Natural killer cell (primary cell): ENCODE measurements at regions not wholly inside any gene's neighbourhood (a gene's known extent, or its start where the extent isn't known, plus 50 kb on each side); places are given as distances from the start of the nearest gene placed in this dataset.

ENCODE experiments used
- ATAC-seq, 3 donors: fragments of 150-1000 bp in 2 of 3; fragments of 200-7000 bp in 1 of 3; cut with Tn5 transposase; 1 replicate in 1 of 3; 2 replicates in 2 of 3; pipeline ENCODE4 v1.10.0; 2021; ENCODE audit warnings: mild to moderate bottlenecking in 2 of 3, moderate library complexity in 2 of 3
- DNase-seq, 2 donors: peaks; one replicate each; pipeline versions ENCODE4 v3.0.0 to v3.0.0-alpha.2; 2013 to 2021; ENCODE audit warnings: mixed read lengths in 1 of 2
- H3K27ac ChIP-seq: one replicate; pipeline ENCODE4 v1.5.1; 2013; ENCODE audit warnings: mild to moderate bottlenecking, low read length
- H3K27me3 ChIP-seq: one replicate; pipeline ENCODE4 v1.6.1; 2013; ENCODE audit warnings: low read length; ENCODE audit not compliant: control insufficient read depth, insufficient read depth
- H3K36me3 ChIP-seq: one replicate; pipeline ENCODE4 v1.6.1; 2013; ENCODE audit warnings: low read length; ENCODE audit not compliant: control insufficient read depth, insufficient read depth
- H3K4me1 ChIP-seq: one replicate; pipeline ENCODE4 v1.6.1; 2013; ENCODE audit warnings: low read length; ENCODE audit not compliant: control insufficient read depth, insufficient read depth
- H3K4me3 ChIP-seq: one replicate; pipeline ENCODE4 v1.5.1; 2013; ENCODE audit warnings: low read length
- H3K9me3 ChIP-seq: one replicate; pipeline ENCODE4 v1.6.1; 2013; ENCODE audit warnings: low read length; ENCODE audit not compliant: control insufficient read depth, insufficient read depth
- H3K27ac Mint-ChIP-seq, 2 donors: one replicate each; pipeline ENCODE4 v1.8.0; 2022; ENCODE audit warnings: mild to moderate bottlenecking in 2 of 2, mixed read lengths in 2 of 2, moderate library complexity in 1 of 2
- H3K27me3 Mint-ChIP-seq, 2 donors: one replicate each; pipeline ENCODE4 v1.8.0; 2022; ENCODE audit warnings: low read depth in 2 of 2, mixed read lengths in 2 of 2
- H3K36me3 Mint-ChIP-seq: one replicate; pipeline ENCODE4 v1.8.0; 2022; ENCODE audit warnings: mixed read lengths
- H3K4me1 Mint-ChIP-seq, 2 donors: one replicate each; pipeline ENCODE4 v1.8.0; 2022; ENCODE audit warnings: mixed read lengths in 2 of 2
- H3K4me3 Mint-ChIP-seq: one replicate; pipeline ENCODE4 v1.8.0; 2022; ENCODE audit warnings: mild to moderate bottlenecking, moderate library complexity, mixed read lengths
- H3K9me3 Mint-ChIP-seq, 2 donors: one replicate each; pipeline ENCODE4 v1.8.0; 2022; ENCODE audit warnings: mixed read lengths in 2 of 2
- CTCF ChIP-seq: fragments of 200-600 bp; IDR thresholded peaks from one replicate; pipeline ENCODE4 v1.8.0; 2022; ENCODE audit warnings: antibody characterized with exemption
- WGBS: methylation state at CpG from one replicate; pipeline ENCODE4 v1.1.7; 2013; ENCODE audit warnings: missing lambda C conversion rate; ENCODE audit not compliant: insufficient coverage; 5-methylcytosine and 5-hydroxymethylcytosine counted together
- intact Hi-C: fragments of 100-400 bp; cut with micrococcal nuclease; formaldehyde crosslinking; loops from one replicate; pipeline ENCODE4 v1.14.2; 2022

- H3K4me1 Mint-ChIP-seq, result no peaks in the 10 kb centered on the region
- H3K4me3 Mint-ChIP-seq, result no peak overlapping the region
- H3K27ac Mint-ChIP-seq, result no peak overlapping the region
- H3K27ac ChIP-seq, result no peak overlapping the region
- H3K36me3 Mint-ChIP-seq, result no peaks in the 10 kb centered on the region
- ATAC-seq (no peak), DNase-seq (no peak)
- no peak for TF ChIP-seq CTCF
- WGBS, result 83% methylated on average over 3 of the region's 3 CpGs
- H3K9me3 ChIP-seq, result no peaks in the 10 kb centered on the region
- H3K4me3 ChIP-seq, result no peak overlapping the region
- H3K27me3 ChIP-seq, result no peaks in the 10 kb centered on the region
- intact Hi-C loops, result no loop called here
- no peaks in the 10 kb centered on the region for H3K4me1 ChIP-seq
- H3K9me3 Mint-ChIP-seq, result no peaks in the 10 kb centered on the region
- peaks cover 10 to 18% of the 10 kb centered on the region in 2 donors for H3K27me3 Mint-ChIP-seq
- H3K36me3 ChIP-seq, result no peaks in the 10 kb centered on the region
Measured at GRCh38 chr1:170219163-170219562, 73.4 kb downstream of the NTMT2 start.

GRCh38 chr1:170221031-170221430 is 75.3 kb downstream of the NTMT2 start:
- TF ChIP-seq CTCF, result no peak
- Histone ChIP-seq H3K27ac (no peak overlapping the region), H3K36me3 (no peaks in the 10 kb centered on the region), H3K9me3 (no peaks in the 10 kb centered on the region), H3K4me1 (no peaks in the 10 kb centered on the region), H3K4me3 (no peak overlapping the region), H3K27me3 (no peaks in the 10 kb centered on the region)
- no peaks in the 10 kb centered on the region for H3K4me1 Mint-ChIP-seq
- 95% methylated on average over 2 of the region's 2 CpGs for WGBS
- no peaks in the 10 kb centered on the region for H3K9me3 Mint-ChIP-seq
- ATAC-seq, result no peak
- H3K27ac Mint-ChIP-seq, result no peak overlapping the region
- H3K27me3 Mint-ChIP-seq, result peaks cover 7 to 13% of the 10 kb centered on the region in 2 donors
- DNase-seq, result no peak
- H3K4me3 Mint-ChIP-seq, result no peak overlapping the region
- intact Hi-C loops, result no loop called here
- no peaks in the 10 kb centered on the region for H3K36me3 Mint-ChIP-seq

GRCh38 chr1:170221495-170221894 is 75.7 kb downstream of the NTMT2 start:
- intact Hi-C loops, result no loop called here
- Histone ChIP-seq H3K27ac (no peak overlapping the region), H3K4me3 (no peak overlapping the region), H3K36me3 (no peaks in the 10 kb centered on the region), H3K9me3 (no peaks in the 10 kb centered on the region), H3K27me3 (no peaks in the 10 kb centered on the region), H3K4me1 (no peaks in the 10 kb centered on the region)
- Mint-ChIP-seq H3K36me3 (no peaks in the 10 kb centered on the region), H3K9me3 (no peaks in the 10 kb centered on the region), H3K27me3 (peaks cover 7 to 13% of the 10 kb centered on the region in 2 donors), H3K27ac (no peak overlapping the region), H3K4me3 (no peak overlapping the region), H3K4me1 (no peaks in the 10 kb centered on the region)
- WGBS, result no CpG with 5 or more reads among the region's 2 CpGs
- no peak for TF ChIP-seq CTCF
- ATAC-seq, result no peak
- no peak for DNase-seq

GRCh38 chr1:170224469-170224868 is 78.7 kb downstream of the NTMT2 start:
- intact Hi-C loops, result no loop called here
- H3K4me3 Mint-ChIP-seq, result no peak overlapping the region
- Histone ChIP-seq H3K36me3 (no peaks in the 10 kb centered on the region), H3K4me1 (no peaks in the 10 kb centered on the region), H3K27ac (no peak overlapping the region), H3K9me3 (no peaks in the 10 kb centered on the region), H3K4me3 (no peak overlapping the region), H3K27me3 (no peaks in the 10 kb centered on the region)
- H3K9me3 Mint-ChIP-seq, result no peaks in the 10 kb centered on the region
- ATAC-seq (no peak), DNase-seq (no peak)
- H3K36me3 Mint-ChIP-seq, result no peaks in the 10 kb centered on the region
- no peak for TF ChIP-seq CTCF
- no peak overlapping the region for H3K27ac Mint-ChIP-seq
- H3K27me3 Mint-ChIP-seq, result peaks cover 10 to 16% of the 10 kb centered on the region in 2 donors
- no peaks in the 10 kb centered on the region for H3K4me1 Mint-ChIP-seq
- 0% methylated on average over 1 of the region's 3 CpGs for WGBS
